PFSK-1 (cell line): ENCODE measurements at regions not wholly inside any gene's neighbourhood (a gene's known extent, or its start where the extent isn't known, plus 50 kb on each side); places are given as distances from the start of the nearest gene placed in this dataset.

Experiments used
- FOXP2 ChIP-seq: optimal IDR thresholded peaks from 2 replicates; pipeline ENCODE3; 2011; ENCODE audit warnings: borderline replicate concordance, control low read depth, inconsistent platforms; ENCODE audit not compliant: insufficient read depth; ENCODE audit errors: extremely low read length, extremely low read depth
- POLR2AphosphoS5 ChIP-seq: IDR thresholded peaks from 2 replicates; pipeline ENCODE4 v1.6.1; 2012; ENCODE audit warnings: low read depth, mild to moderate bottlenecking, control low read depth, low read length, moderate library complexity
- REST ChIP-seq, 2 experiments: IDR thresholded peaks; 2 replicates each; pipeline versions ENCODE4 v1.6.1 to v1.8.0; 2011 to 2012; ENCODE audit warnings: low read depth in 2 of 2, low read length in 2 of 2, control low read depth in 1 of 2, inconsistent platforms in 1 of 2, mild to moderate bottlenecking in 1 of 2, moderate library complexity in 1 of 2; ENCODE audit not compliant: insufficient read depth in 1 of 2
- SIN3A ChIP-seq: IDR thresholded peaks from 2 replicates; pipeline ENCODE4 v1.6.1; 2012; ENCODE audit warnings: mild to moderate bottlenecking, low read length, moderate library complexity, borderline replicate concordance; ENCODE audit not compliant: insufficient read depth
- TAF1 ChIP-seq: IDR thresholded peaks from 2 replicates; pipeline ENCODE4 v1.6.1; 2012; ENCODE audit warnings: low read length, control low read depth, borderline replicate concordance; ENCODE audit not compliant: insufficient read depth

GRCh38 chr5:53825016-53825415 is 264.6 kb downstream of the NDUFS4 start:
- TF ChIP-seq POLR2AphosphoS5 (no peak), FOXP2 (no peak), REST (IDR thresholded peaks at IDR 0.05; ENCODE audit: insufficient read depth in 1 of 2, low read depth in 2 of 2, low read length in 2 of 2) (no peak), TAF1 (no peak), SIN3A (no peak)
